ENCODE measurements at regions not wholly inside any gene's neighbourhood (a gene's known extent, or its start where the extent isn't known, plus 50 kb on each side); places are given as distances from the start of the nearest gene placed in this dataset.

GRCh38 chr3:6602329-6602728, 258.6 kb upstream of the GRM7 start:
- no peak for DNase-seq (ENCODE audit: extremely low spot score)

GRCh38 chr3:6605227-6605626, 255.7 kb upstream of the GRM7 start:
- Histone ChIP-seq H3K4me1 (no peaks in the 10 kb centered on the region), H3K4me3 (no peak overlapping the region), H3K36me3 (no peaks in the 10 kb centered on the region), H3K27ac (replicated peaks in 1 of 4) (no peak overlapping the region), H3K27me3 (no peaks in the 10 kb centered on the region), H3K9me3 (no peaks in the 10 kb centered on the region)
- DNase-seq (ENCODE audit: extremely low spot score) = no peak
- intact Hi-C loops (cut with DNase I) = no loop called here
- no peak for TF ChIP-seq POLR2A (IDR thresholded peaks at IDR 0.05; ENCODE audit: low read depth)
- no peak for TF ChIP-seq POLR2AphosphoS5 (IDR thresholded peaks at IDR 0.05)
- no peak for TF ChIP-seq EP300 (IDR thresholded peaks at IDR 0.05)
- TF ChIP-seq CTCF (IDR thresholded peaks at IDR 0.05) = no peak
- 60% methylated on average over 3 of the region's 3 CpGs for WGBS

More at GRCh38 chr3:6602329-6602728, 258.6 kb upstream of the GRM7 start:
- no peak overlapping the region for H3K4me3 ChIP-seq
- no peaks in the 10 kb centered on the region for H3K27me3 ChIP-seq
- intact Hi-C loops (cut with DNase I) = no loop called here
- H3K27ac ChIP-seq (replicated peaks in 1 of 4) = no peak overlapping the region
- H3K9me3 ChIP-seq = no peaks in the 10 kb centered on the region
- no peaks in the 10 kb centered on the region for H3K36me3 ChIP-seq
- no peaks in the 10 kb centered on the region for H3K4me1 ChIP-seq
- no peak for TF ChIP-seq EP300 (IDR thresholded peaks at IDR 0.05)

- TF ChIP-seq EP300 (IDR thresholded peaks at IDR 0.05) (no peak), POLR2AphosphoS5 (IDR thresholded peaks at IDR 0.05) (no peak), POLR2A (IDR thresholded peaks at IDR 0.05; ENCODE audit: low read depth) (no peak), CTCF (IDR thresholded peaks at IDR 0.05) (no peak)
- intact Hi-C loops (cut with DNase I) = no loop called here
- H3K4me3 ChIP-seq = no peak overlapping the region
- H3K27me3 ChIP-seq = no peaks in the 10 kb centered on the region
- 76% methylated on average over 4 of the region's 4 CpGs for WGBS
- H3K4me1 ChIP-seq = no peaks in the 10 kb centered on the region
- DNase-seq (ENCODE audit: extremely low spot score) = no peak
- H3K27ac ChIP-seq (replicated peaks in 1 of 4) = no peak overlapping the region
- H3K9me3 ChIP-seq = no peaks in the 10 kb centered on the region
- H3K36me3 ChIP-seq = no peaks in the 10 kb centered on the region
Measured at GRCh38 chr3:6608843-6609242, 252.1 kb upstream of the GRM7 start.

GRCh38 chr3:6612034-6612616, 248.8 kb upstream of the GRM7 start:
- Histone ChIP-seq H3K27me3 (no peaks in the 10 kb centered on the region), H3K36me3 (no peaks in the 10 kb centered on the region), H3K27ac (replicated peaks in 1 of 4) (no peak overlapping the region), H3K4me1 (no peaks in the 10 kb centered on the region), H3K4me3 (no peak overlapping the region), H3K9me3 (no peaks in the 10 kb centered on the region)
- intact Hi-C loops (cut with DNase I) = no loop called here
- DNase-seq (ENCODE audit: extremely low spot score) = no peak
- no peak for TF ChIP-seq POLR2A (IDR thresholded peaks at IDR 0.05; ENCODE audit: low read depth)
- TF ChIP-seq CTCF (IDR thresholded peaks at IDR 0.05) = no peak
- TF ChIP-seq POLR2AphosphoS5 (IDR thresholded peaks at IDR 0.05) = no peak
- TF ChIP-seq EP300 (IDR thresholded peaks at IDR 0.05) = no peak
- 76% methylated on average over 4 of the region's 4 CpGs for WGBS

- DNase-seq (ENCODE audit: extremely low spot score) = no peak
- Histone ChIP-seq H3K27me3 (no peaks in the 10 kb centered on the region), H3K4me3 (no peak overlapping the region), H3K4me1 (no peaks in the 10 kb centered on the region), H3K9me3 (no peaks in the 10 kb centered on the region), H3K36me3 (no peaks in the 10 kb centered on the region), H3K27ac (replicated peaks in 1 of 4) (no peak overlapping the region)
- no peak for TF ChIP-seq CTCF (IDR thresholded peaks at IDR 0.05)
- TF ChIP-seq POLR2AphosphoS5 (IDR thresholded peaks at IDR 0.05) = no peak
- TF ChIP-seq EP300 (IDR thresholded peaks at IDR 0.05) = no peak
- TF ChIP-seq POLR2A (IDR thresholded peaks at IDR 0.05; ENCODE audit: low read depth) = no peak
- intact Hi-C loops (cut with DNase I) = no loop called here
- WGBS = 88% methylated on average over 2 of the region's 2 CpGs
Measured at GRCh38 chr3:6622260-6622659, 238.7 kb upstream of the GRM7 start.
